ENCODE measurements at regions not wholly inside any gene's neighbourhood (a gene's known extent, or its start where the extent isn't known, plus 50 kb on each side); places are given as distances from the start of the nearest gene placed in this dataset.

GRCh38 chr11:71120471-71120896 lies 131.9 kb downstream of the SHANK2 start:
- peak; percentile 37 for DNase-seq

GRCh38 chr11:71119656-71120269 lies 132.6 kb downstream of the SHANK2 start:
- no peak for DNase-seq

- DNase-seq: no peak
These were observed 133.6 kb downstream of the SHANK2 start for GRCh38 chr11:71118671-71119250.

GRCh38 chr11:71117311-71117710 lies 135.1 kb downstream of the SHANK2 start:
- DNase-seq: no peak

GRCh38 chr11:71116693-71117040 lies 135.7 kb downstream of the SHANK2 start:
- DNase-seq: no peak

- no peak for DNase-seq
These were observed 136.3 kb downstream of the SHANK2 start for GRCh38 chr11:71115770-71116692.

- DNase-seq: no peak
These were observed 138.1 kb downstream of the SHANK2 start for GRCh38 chr11:71114124-71114851.

GRCh38 chr11:71112990-71113389 lies 139.4 kb downstream of the SHANK2 start:
- DNase-seq: no peak

GRCh38 chr11:71112454-71112853 lies 139.9 kb downstream of the SHANK2 start:
- no peak for DNase-seq

- no peak for DNase-seq
These were observed 142.8 kb downstream of the SHANK2 start for GRCh38 chr11:71109586-71109985.

GRCh38 chr11:71109186-71109585 lies 143.2 kb downstream of the SHANK2 start:
- no peak for DNase-seq

- DNase-seq: no peak
These were observed 144.1 kb downstream of the SHANK2 start for GRCh38 chr11:71108013-71108865.

- no peak for DNase-seq
These were observed 145.7 kb downstream of the SHANK2 start for GRCh38 chr11:71106671-71107070.

- DNase-seq: no peak
These were observed 149.1 kb downstream of the SHANK2 start for GRCh38 chr11:71103266-71103665.

- no peak for DNase-seq
These were observed 150.0 kb downstream of the SHANK2 start for GRCh38 chr11:71102251-71102995.

GRCh38 chr11:71101606-71102005 lies 150.8 kb downstream of the SHANK2 start:
- no peak for DNase-seq

GRCh38 chr11:71101046-71101445 lies 151.3 kb downstream of the SHANK2 start:
- DNase-seq: no peak

- DNase-seq: no peak
These were observed 153.6 kb downstream of the SHANK2 start for GRCh38 chr11:71098776-71099175.

- no peak for DNase-seq
These were observed 154.7 kb downstream of the SHANK2 start for GRCh38 chr11:71097506-71098240.

- DNase-seq: no peak
These were observed 155.5 kb downstream of the SHANK2 start for GRCh38 chr11:71096751-71097388.

Data from NCI-H1105 (cell line).